ENCODE measurements at regions not wholly inside any gene's neighbourhood (a gene's known extent, or its start where the extent isn't known, plus 50 kb on each side); places are given as distances from the start of the nearest gene placed in this dataset.
A peak's percentile ranks its signal among the peaks of the same experiment; 100 is the strongest.

DNA sequence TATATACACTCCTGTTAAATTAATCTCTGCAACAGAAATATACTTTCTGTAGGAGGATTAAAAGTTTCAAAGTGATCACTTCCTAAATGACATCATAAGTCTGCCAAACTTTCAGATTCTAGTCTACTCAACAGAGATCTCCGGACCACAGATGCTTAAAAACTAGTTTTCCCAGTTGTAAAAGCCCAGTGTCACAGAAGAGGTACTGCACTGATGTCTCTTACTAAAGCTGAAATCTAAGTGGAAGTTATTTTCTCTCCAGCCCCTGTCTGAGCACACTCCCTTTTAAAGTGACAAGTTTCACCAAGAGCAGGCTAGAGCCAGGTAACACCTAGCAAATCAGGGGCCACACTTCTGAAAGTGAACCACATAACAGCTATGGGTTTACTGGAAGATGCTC, 71.6 kb upstream of the DST start:
- TF ChIP-seq, protein P1, sequence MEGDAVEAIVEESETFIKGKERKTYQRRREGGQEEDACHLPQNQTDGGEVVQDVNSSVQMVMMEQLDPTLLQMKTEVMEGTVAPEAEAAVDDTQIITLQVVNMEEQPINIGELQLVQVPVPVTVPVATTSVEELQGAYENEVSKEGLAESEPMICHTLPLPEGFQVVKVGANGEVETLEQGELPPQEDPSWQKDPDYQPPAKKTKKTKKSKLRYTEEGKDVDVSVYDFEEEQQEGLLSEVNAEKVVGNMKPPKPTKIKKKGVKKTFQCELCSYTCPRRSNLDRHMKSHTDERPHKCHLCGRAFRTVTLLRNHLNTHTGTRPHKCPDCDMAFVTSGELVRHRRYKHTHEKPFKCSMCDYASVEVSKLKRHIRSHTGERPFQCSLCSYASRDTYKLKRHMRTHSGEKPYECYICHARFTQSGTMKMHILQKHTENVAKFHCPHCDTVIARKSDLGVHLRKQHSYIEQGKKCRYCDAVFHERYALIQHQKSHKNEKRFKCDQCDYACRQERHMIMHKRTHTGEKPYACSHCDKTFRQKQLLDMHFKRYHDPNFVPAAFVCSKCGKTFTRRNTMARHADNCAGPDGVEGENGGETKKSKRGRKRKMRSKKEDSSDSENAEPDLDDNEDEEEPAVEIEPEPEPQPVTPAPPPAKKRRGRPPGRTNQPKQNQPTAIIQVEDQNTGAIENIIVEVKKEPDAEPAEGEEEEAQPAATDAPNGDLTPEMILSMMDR (IDR thresholded peaks at IDR 0.05 in 2 of 3, conservative IDR thresholded peaks at IDR 0.05 in 1 of 3; ENCODE audit: borderline replicate concordance in 1 of 3, insufficient read depth in 1 of 3, low read depth in 2 of 3, low read length in 2 of 3), result 0 out of 6 replicates have a peak, but pooled peaks of 1 of the 3 experiments have one; percentile 7
- TF ChIP-seq POLR2A (IDR thresholded peaks at IDR 0.05; ENCODE audit: borderline replicate concordance, extremely low read depth, insufficient read depth, insufficient read length) (no peak), CEBPB (IDR thresholded peaks at IDR 0.05; ENCODE audit: low read depth) (no peak), EZH2 (IDR thresholded peaks at IDR 0.05) (no peak), TCF7L2 (IDR thresholded peaks at IDR 0.05; ENCODE audit: borderline replicate concordance, extremely low read depth, insufficient read depth, insufficient read length) (no peak), JUND (IDR thresholded peaks at IDR 0.05) (no peak), ELF1 (IDR thresholded peaks at IDR 0.05; ENCODE audit: borderline replicate concordance, low read depth) (no peak), EZH2phosphoT487 (IDR thresholded peaks at IDR 0.05; ENCODE audit: borderline replicate concordance) (no peak), POLR2AphosphoS5 (IDR thresholded peaks at IDR 0.05; ENCODE audit: low read depth, low read length) (no peak), YY1 (IDR thresholded peaks at IDR 0.05; ENCODE audit: extremely low read depth, insufficient replicate concordance, low read depth, low read length) (no peak), ZFX (IDR thresholded peaks at IDR 0.05) (no peak)
